ENCODE measurements at regions not wholly inside any gene's neighbourhood (a gene's known extent, or its start where the extent isn't known, plus 50 kb on each side); places are given as distances from the start of the nearest gene placed in this dataset.
"Not testable (repeated sequence)": the region's sequence is repeated elsewhere in the genome, so short reads cannot be mapped to it uniquely, and the experiment has no call there.

- ATAC-seq: no peak
Measured at GRCh38 chr5:56316299-56316994, 83.3 kb upstream of the ANKRD55 start.

GRCh38 chr5:56314529-56314928 is 81.4 kb upstream of the ANKRD55 start:
- peak in 1 of 2 donors; percentile 37 for ATAC-seq

- no peak for ATAC-seq
Measured at GRCh38 chr5:56313596-56313995, 80.5 kb upstream of the ANKRD55 start.

GRCh38 chr5:56313004-56313531 is 79.9 kb upstream of the ANKRD55 start:
- peak; percentile 58 to 67 for ATAC-seq

GRCh38 chr5:56311306-56311905 is 78.3 kb upstream of the ANKRD55 start:
- ATAC-seq: no peak

GRCh38 chr5:56310711-56311204 is 77.6 kb upstream of the ANKRD55 start:
- no peak for ATAC-seq

GRCh38 chr5:56309262-56309826 is 76.2 kb upstream of the ANKRD55 start:
- no peak for ATAC-seq

GRCh38 chr5:56307714-56308333 is 74.7 kb upstream of the ANKRD55 start:
- ATAC-seq: no peak

- ATAC-seq: no peak
Measured at GRCh38 chr5:56306433-56307150, 73.5 kb upstream of the ANKRD55 start.

- ATAC-seq: no peak
Measured at GRCh38 chr5:56305001-56305950, 72.1 kb upstream of the ANKRD55 start.

- ATAC-seq: no peak
Measured at GRCh38 chr5:56303511-56303910, 70.4 kb upstream of the ANKRD55 start.

- ATAC-seq: no peak
Measured at GRCh38 chr5:56302027-56302426, 68.9 kb upstream of the ANKRD55 start.

GRCh38 chr5:56301069-56301468 is 67.9 kb upstream of the ANKRD55 start:
- ATAC-seq: no peak

GRCh38 chr5:56299212-56299611 is 66.1 kb upstream of the ANKRD55 start:
- no peak for ATAC-seq

- ATAC-seq: no peak
Measured at GRCh38 chr5:56298336-56299090, 65.4 kb upstream of the ANKRD55 start.

- no peak for ATAC-seq
Measured at GRCh38 chr5:56297851-56298250, 64.7 kb upstream of the ANKRD55 start.

- not testable (repeated sequence) for ATAC-seq
Measured at GRCh38 chr5:56295311-56295710, 62.2 kb upstream of the ANKRD55 start.

- no peak for ATAC-seq
Measured at GRCh38 chr5:56294354-56294753, 61.2 kb upstream of the ANKRD55 start.

GRCh38 chr5:56292874-56293273 is 59.7 kb upstream of the ANKRD55 start:
- not testable (repeated sequence) for ATAC-seq

- ATAC-seq: no peak
Measured at GRCh38 chr5:56291661-56292374, 58.7 kb upstream of the ANKRD55 start.

Measured in activated CD4-positive, CD25-positive, alpha-beta regulatory T cell treated with anti-CD3 and anti-CD28 coated beads, Interleukin-2, amount 50 U/mL, for 24 hours (primary cell).